H1 (cell line): ENCODE measurements at regions not wholly inside any gene's neighbourhood (a gene's known extent, or its start where the extent isn't known, plus 50 kb on each side); places are given as distances from the start of the nearest gene placed in this dataset.

ENCODE experiments used
- CTCF ChIA-PET: fragments of 300-600 bp; sonication (Branson Sonifier 250); formaldehyde crosslinking; loops from one replicate; lab custom pipeline; 2021; ENCODE audit not compliant: partially characterized antibody; lab: Charles Lee
- POLR2A ChIA-PET: fragments of 300-600 bp; sonication (Branson Sonifier 250); formaldehyde crosslinking; loops from one replicate; lab custom pipeline; 2021; ENCODE audit warnings: inconsistent platforms; ENCODE audit not compliant: partially characterized antibody; lab: Charles Lee
- DNase-seq, 2 experiments: peaks; one replicate each; pipeline versions ENCODE4 v3.0.0 to v3.0.0-alpha.2; 2010 to 2022; ENCODE audit warnings: low spot score in 2 of 2, low read depth in 1 of 2, mixed read lengths in 1 of 2
- FAIRE-seq: peaks from 2 replicates; lab custom pipeline; 2011; peaks lifted over from hg19 to GRCh38; lab: Jason Lieb, UNC
- H2AFZ ChIP-seq: 2 replicates; pipeline ENCODE4 v1.8.1; 2012; ENCODE audit warnings: low read length, inconsistent platforms
- H2AK5ac ChIP-seq: 2 replicates; pipeline ENCODE4 v1.6.1; 2013; ENCODE audit warnings: low read depth, low read length
- H2BK120ac ChIP-seq: replicated peaks from 2 replicates; pipeline ENCODE3; 2013; ENCODE audit warnings: low read depth, low read length, inconsistent platforms
- H2BK12ac ChIP-seq: 2 replicates; pipeline ENCODE4 v1.6.1; 2013; ENCODE audit warnings: low read depth, low read length
- H2BK15ac ChIP-seq: 2 replicates; pipeline ENCODE4 v1.6.1; 2013; ENCODE audit warnings: low read length
- H2BK20ac ChIP-seq: 2 replicates; pipeline ENCODE4 v1.6.1; 2013; ENCODE audit warnings: low read length
- H2BK5ac ChIP-seq: 2 replicates; pipeline ENCODE4 v1.6.1; 2013; ENCODE audit warnings: low read depth, low read length
- H3K14ac ChIP-seq: 2 replicates; pipeline ENCODE4 v1.6.1; 2013; ENCODE audit warnings: inconsistent platforms; ENCODE audit not compliant: insufficient read length
- H3K18ac ChIP-seq: 2 replicates; pipeline ENCODE4 v1.6.1; 2013; ENCODE audit warnings: low read length; ENCODE audit errors: extremely low read depth
- H3K23ac ChIP-seq: 2 replicates; pipeline ENCODE4 v1.6.1; 2013; ENCODE audit warnings: inconsistent platforms; ENCODE audit not compliant: insufficient read length
- H3K23me2 ChIP-seq: 2 replicates; pipeline ENCODE4 v1.6.1; 2013; ENCODE audit warnings: low read depth, low read length
- H3K27ac ChIP-seq: 2 replicates; pipeline ENCODE4 v1.6.1; 2011; ENCODE audit warnings: low read depth, low read length, inconsistent platforms
- H3K27me3 ChIP-seq, 4 experiments: replicated peaks in 1 of 4; 1 replicate in 1 of 4; 2 replicates in 3 of 4; pipeline versions ENCODE4 v1.6.1 to v1.8.1; 2011 to 2013; ENCODE audit warnings: low read length in 3 of 4, mild to moderate bottlenecking in 3 of 4, inconsistent platforms in 2 of 4, mixed read lengths in 2 of 4, moderate library complexity in 1 of 4; ENCODE audit not compliant: control insufficient read depth in 3 of 4, insufficient read depth in 3 of 4; ENCODE audit errors: extremely low read depth in 1 of 4
- H3K36me3 ChIP-seq, 4 experiments: 2 replicates each; pipeline versions ENCODE4 v1.6.1 to v1.8.1; 2011 to 2013; ENCODE audit warnings: mild to moderate bottlenecking in 4 of 4, low read length in 3 of 4, moderate library complexity in 2 of 4, control low read depth in 1 of 4, inconsistent platforms in 1 of 4; ENCODE audit not compliant: insufficient read depth in 4 of 4, control insufficient read depth in 2 of 4
- H3K4ac ChIP-seq: replicated peaks from 2 replicates; pipeline ENCODE3; 2013; ENCODE audit warnings: low read length, low read depth, mixed read lengths, inconsistent platforms; ENCODE audit not compliant: insufficient read length
- H3K4me1 ChIP-seq, 4 experiments: replicated peaks in 1 of 4; 1 replicate in 1 of 4; 2 replicates in 3 of 4; pipeline versions ENCODE4 v1.6.1 to v1.8.1; 2011 to 2013; ENCODE audit warnings: low read length in 3 of 4, inconsistent platforms in 2 of 4, mixed read lengths in 1 of 4; ENCODE audit not compliant: insufficient read depth in 4 of 4, control insufficient read depth in 3 of 4
- H3K4me2 ChIP-seq, 2 experiments: 2 replicates each; pipeline versions ENCODE4 v1.6.1 to v1.8.1; 2011 to 2013; ENCODE audit warnings: low read depth in 2 of 2, low read length in 2 of 2, control low read depth in 1 of 2, inconsistent platforms in 1 of 2, mild to moderate bottlenecking in 1 of 2; ENCODE audit not compliant: insufficient read depth in 1 of 2
- H3K4me3 ChIP-seq, 4 experiments: fragments of 200-600, 300-600 bp in 1 of 4; sonication (generic), shearing (Covaris generic), sonication (Bioruptor Twin) in 1 of 4; 2 replicates each; pipeline versions ENCODE4 v1.5.1 to v1.8.1; 2011 to 2016; ENCODE audit warnings: low read length in 4 of 4, low read depth in 3 of 4, control low read depth in 2 of 4, inconsistent platforms in 2 of 4, mild to moderate bottlenecking in 2 of 4, mixed read lengths in 1 of 4, moderate library complexity in 1 of 4; ENCODE audit not compliant: insufficient read depth in 2 of 4; ENCODE audit errors: extremely low read depth in 1 of 4
- H3K56ac ChIP-seq: replicated peaks from 2 replicates; pipeline ENCODE3; 2013; ENCODE audit warnings: low read depth, mild to moderate bottlenecking, mixed read lengths, low read length, inconsistent platforms; ENCODE audit not compliant: insufficient read length
- H3K79me1 ChIP-seq: 2 replicates; pipeline ENCODE4 v1.6.1; 2013; ENCODE audit warnings: low read depth, low read length, control low read depth
- H3K79me2 ChIP-seq, 2 experiments: 2 replicates each; pipeline versions ENCODE4 v1.6.1 to v1.8.1; 2012 to 2013; ENCODE audit warnings: low read length in 2 of 2, mild to moderate bottlenecking in 2 of 2, inconsistent platforms in 1 of 2; ENCODE audit not compliant: insufficient read depth in 2 of 2, control insufficient read depth in 1 of 2
- H3K9ac ChIP-seq, 4 experiments: replicated peaks in 1 of 4; 1 replicate in 1 of 4; 2 replicates in 3 of 4; pipeline versions ENCODE4 v1.6.1 to v1.8.1; 2011 to 2013; ENCODE audit warnings: low read depth in 3 of 4, low read length in 3 of 4, control low read depth in 2 of 4, mild to moderate bottlenecking in 2 of 4, moderate library complexity in 2 of 4, inconsistent platforms in 1 of 4; ENCODE audit errors: extremely low read depth in 1 of 4
- H3K9me3 ChIP-seq, 2 experiments: 2 replicates each; pipeline versions ENCODE4 v1.6.1 to v1.8.1; 2012 to 2013; ENCODE audit warnings: mild to moderate bottlenecking in 2 of 2, moderate library complexity in 2 of 2, control low read depth in 1 of 2, inconsistent platforms in 1 of 2, low read depth in 1 of 2, low read length in 1 of 2, mixed read lengths in 1 of 2; ENCODE audit not compliant: insufficient read depth in 2 of 2
- H4K20me1 ChIP-seq, 2 experiments: replicated peaks in 1 of 2; 2 replicates each; pipeline versions ENCODE3 to v1.8.1; 2011 to 2013; ENCODE audit warnings: inconsistent platforms in 2 of 2, low read length in 2 of 2, mild to moderate bottlenecking in 1 of 2; ENCODE audit not compliant: insufficient read depth in 2 of 2, control insufficient read depth in 1 of 2
- H4K5ac ChIP-seq: 2 replicates; pipeline ENCODE4 v1.6.1; 2013; ENCODE audit warnings: low read length, low read depth, mixed read lengths, inconsistent platforms; ENCODE audit not compliant: insufficient read length
- H4K8ac ChIP-seq: 2 replicates; pipeline ENCODE4 v1.8.0; 2013; ENCODE audit warnings: mild to moderate bottlenecking, moderate library complexity, low read length, inconsistent platforms; ENCODE audit not compliant: insufficient read depth; ENCODE audit errors: extremely low read depth
- H4K91ac ChIP-seq: replicated peaks from 2 replicates; pipeline ENCODE3; 2013; ENCODE audit warnings: low read length, mixed read lengths, inconsistent platforms; ENCODE audit not compliant: insufficient read length
- BACH1 ChIP-seq: IDR thresholded peaks from 2 replicates; pipeline ENCODE4 v1.6.1; 2012; ENCODE audit warnings: low read length, improper control_type of control experiment
- BRCA1 ChIP-seq: IDR thresholded peaks from 2 replicates; pipeline ENCODE4 v1.6.1; 2012; ENCODE audit warnings: low read depth, low read length, improper control_type of control experiment
- EZH2 ChIP-seq: fragments of 200-600 bp; sonication (generic); IDR thresholded peaks from 2 replicates; pipeline ENCODE4 v1.7.1; 2012; ENCODE audit warnings: low read depth, mild to moderate bottlenecking, moderate library complexity, low read length, inconsistent platforms; ENCODE audit not compliant: severe bottlenecking
- GABPA ChIP-seq: IDR thresholded peaks from 2 replicates; pipeline ENCODE4 v1.6.1; 2011; ENCODE audit warnings: mild to moderate bottlenecking, low read length, moderate library complexity, borderline replicate concordance; ENCODE audit not compliant: insufficient read depth
- KDM4A ChIP-seq: IDR thresholded peaks from one replicate; pipeline ENCODE4 v1.7.1; 2012; ENCODE audit warnings: low read depth, mild to moderate bottlenecking, moderate library complexity, low read length, inconsistent platforms; ENCODE audit not compliant: severe bottlenecking
- POLR2AphosphoS5 ChIP-seq: IDR thresholded peaks from 2 replicates; pipeline ENCODE4 v1.6.1; 2011; ENCODE audit warnings: low read depth, low read length
- SIN3A ChIP-seq, 2 experiments: IDR thresholded peaks in 1 of 2; conservative IDR thresholded peaks in 1 of 2; 2 replicates each; pipeline ENCODE4 v1.6.1; 2011 to 2012; ENCODE audit warnings: low read length in 2 of 2, improper control_type of control experiment in 1 of 2, low read depth in 1 of 2, mild to moderate bottlenecking in 1 of 2
- TAF7 ChIP-seq: optimal IDR thresholded peaks from 2 replicates; pipeline ENCODE3; 2011; ENCODE audit warnings: low read depth, mild to moderate bottlenecking, inconsistent platforms, low read length, moderate library complexity, borderline replicate concordance
- WGBS, 2 experiments: shearing (Covaris generic) in 1 of 2; methylation state at CpG; one replicate each; pipeline versions ENCODE4 v1.1.6 to v1.1.7; 2013 to 2015; ENCODE audit warnings: low lambda C conversion rate in 2 of 2, mixed read lengths in 2 of 2, inconsistent platforms in 1 of 2, low coverage in 1 of 2, missing lambda C conversion rate in 1 of 2; ENCODE audit not compliant: insufficient replicate concordance in 2 of 2, insufficient coverage in 1 of 2, insufficient read length in 1 of 2; ENCODE audit errors: extremely low coverage in 1 of 2, missing lambda C conversion rate in 1 of 2; 5-methylcytosine and 5-hydroxymethylcytosine counted together
- TF ChIP-seq, protein P1 (sequence below), 3 experiments: IDR thresholded peaks; 1 replicate in 2 of 3; 2 replicates in 1 of 3; pipeline versions ENCODE4 v1.5.1 to v1.6.1; 2011; ENCODE audit warnings: low read length in 3 of 3, mild to moderate bottlenecking in 3 of 3, inconsistent platforms in 2 of 3, low read depth in 1 of 3, moderate library complexity in 1 of 3; ENCODE audit not compliant: insufficient read depth in 1 of 3; ENCODE audit errors: control extremely low read depth in 1 of 3

DNA sequence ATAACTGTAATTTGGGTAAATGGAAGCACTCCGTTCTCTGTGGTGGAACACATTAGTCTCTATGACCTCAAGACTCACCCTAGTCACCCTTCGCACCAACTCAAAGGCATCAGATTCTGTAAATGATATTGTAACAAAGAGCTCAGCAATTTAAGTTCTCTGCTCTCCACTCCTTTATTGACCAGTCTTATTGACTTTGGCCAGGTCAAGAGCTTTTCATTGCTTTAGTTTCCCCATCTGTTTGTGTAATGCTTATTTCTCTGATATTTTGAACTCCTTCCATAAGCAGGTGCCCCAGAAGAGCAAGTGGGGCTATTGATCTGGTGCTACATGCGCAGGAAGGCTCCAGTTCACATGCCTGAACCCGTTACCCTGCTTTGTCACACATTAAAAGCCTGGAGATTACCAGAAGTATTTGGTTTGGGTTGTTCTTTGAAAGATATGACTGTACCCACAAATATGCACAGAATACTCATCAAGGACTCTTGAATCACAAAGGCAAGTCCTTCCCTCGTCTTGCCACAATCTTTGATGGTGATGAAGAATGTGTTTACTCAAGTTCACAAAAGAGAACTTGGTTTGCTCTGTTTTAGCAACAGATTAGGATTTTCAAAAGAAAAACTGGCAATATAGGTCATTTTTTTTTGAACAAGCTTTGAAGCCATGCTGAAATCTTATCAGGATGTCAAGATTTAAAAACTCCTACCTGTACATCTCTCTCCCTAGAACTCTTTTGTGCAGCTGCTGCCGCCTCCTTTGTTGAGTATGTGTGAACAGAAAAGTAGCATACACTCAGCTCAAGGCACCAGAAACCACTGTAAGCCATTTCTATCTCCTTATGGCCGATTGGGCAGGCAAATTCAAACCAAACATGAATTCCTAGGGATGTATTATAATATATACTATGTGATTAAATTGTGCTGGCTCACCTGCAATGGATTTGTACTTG lies 193.9 kb downstream of the BCAT1 start:
- Histone ChIP-seq H2BK120ac (no peak overlapping the region), H3K27me3 (peaks cover 0 to 1% (median 0%) of the 10 kb centered on the region in 4 experiments; a peak in 1 of 7 replicates), H3K36me3 (no peaks in the 10 kb centered on the region), H3K9me3 (no peaks in the 10 kb centered on the region), H3K56ac (no peak overlapping the region), H2BK20ac (no peak overlapping the region), H2BK12ac (no peak overlapping the region), H4K20me1 (no peaks in the 10 kb centered on the region), H3K18ac (no peak overlapping the region), H2BK15ac (no peak overlapping the region), H3K23me2 (no peaks in the 10 kb centered on the region), H3K79me2 (no peaks in the 10 kb centered on the region), H3K23ac (no peak overlapping the region), H3K14ac (no peak overlapping the region), H3K4me1 (peaks cover 0 to 7% (median 4%) of the 10 kb centered on the region in 4 experiments; a peak in 3 of 7 replicates), H4K5ac (no peak overlapping the region)
- no peak for DNase-seq
- 88% methylated on average over 7 of the region's 7 CpGs; no CpG with 5 or more reads in 1 of the 2 experiments for WGBS, 2 experiments
- CTCF ChIA-PET = interaction anchor here (0.6 to 1.4 kb wide), 2 partner anchors 10 to 328 kb away, joined by 3 to 4 read pairs; no protein-coding TSS in a partner anchor
- TF ChIP-seq POLR2AphosphoS5 (no peak), GABPA (no peak), EZH2 (no peak), SIN3A (conservative IDR thresholded peaks at IDR 0.05 in 1 of 2, IDR thresholded peaks at IDR 0.05 in 1 of 2; ENCODE audit: low read depth in 1 of 2, low read length in 2 of 2) (no peak), TAF7 (no peak), KDM4A (no peak), BACH1 (no peak), BRCA1 (no peak)
- TF ChIP-seq, protein P1, sequence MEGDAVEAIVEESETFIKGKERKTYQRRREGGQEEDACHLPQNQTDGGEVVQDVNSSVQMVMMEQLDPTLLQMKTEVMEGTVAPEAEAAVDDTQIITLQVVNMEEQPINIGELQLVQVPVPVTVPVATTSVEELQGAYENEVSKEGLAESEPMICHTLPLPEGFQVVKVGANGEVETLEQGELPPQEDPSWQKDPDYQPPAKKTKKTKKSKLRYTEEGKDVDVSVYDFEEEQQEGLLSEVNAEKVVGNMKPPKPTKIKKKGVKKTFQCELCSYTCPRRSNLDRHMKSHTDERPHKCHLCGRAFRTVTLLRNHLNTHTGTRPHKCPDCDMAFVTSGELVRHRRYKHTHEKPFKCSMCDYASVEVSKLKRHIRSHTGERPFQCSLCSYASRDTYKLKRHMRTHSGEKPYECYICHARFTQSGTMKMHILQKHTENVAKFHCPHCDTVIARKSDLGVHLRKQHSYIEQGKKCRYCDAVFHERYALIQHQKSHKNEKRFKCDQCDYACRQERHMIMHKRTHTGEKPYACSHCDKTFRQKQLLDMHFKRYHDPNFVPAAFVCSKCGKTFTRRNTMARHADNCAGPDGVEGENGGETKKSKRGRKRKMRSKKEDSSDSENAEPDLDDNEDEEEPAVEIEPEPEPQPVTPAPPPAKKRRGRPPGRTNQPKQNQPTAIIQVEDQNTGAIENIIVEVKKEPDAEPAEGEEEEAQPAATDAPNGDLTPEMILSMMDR (IDR thresholded peaks at IDR 0.05; ENCODE audit: control extremely low read depth in 1 of 3, insufficient read depth in 1 of 3, low read depth in 1 of 3, low read length in 3 of 3) = no peak
- TF ChIP-seq, all 59 proteins: peak for 0
- H2BK5ac ChIP-seq = no peak overlapping the region
- FAIRE-seq = no peak
- no peak overlapping the region for H4K8ac ChIP-seq
- H3K79me1 ChIP-seq = no peaks in the 10 kb centered on the region
- no peak overlapping the region for H2AK5ac ChIP-seq
- no peak overlapping the region for H2AFZ ChIP-seq
- H3K4me2 ChIP-seq = no peak overlapping the region
- no peak overlapping the region for H3K27ac ChIP-seq
- H3K9ac ChIP-seq = no peak overlapping the region
- POLR2A ChIA-PET = interaction anchor here (0.6 kb wide), 1 partner anchor 621 kb away, joined by 3 read pairs; no protein-coding TSS in a partner anchor
- H3K4me3 ChIP-seq = no peak overlapping the region
- no peak overlapping the region for H3K4ac ChIP-seq
- no peak overlapping the region for H4K91ac ChIP-seq
